ENCODE measurements at regions not wholly inside any gene's neighbourhood (a gene's known extent, or its start where the extent isn't known, plus 50 kb on each side); places are given as distances from the start of the nearest gene placed in this dataset.

- TF ChIP-seq CTCF (IDR thresholded peaks at IDR 0.05; ENCODE audit: control insufficient read depth, extremely low read depth, insufficient read depth), result no peak
Measured at GRCh38 chr3:40827942-40828688, 303.4 kb downstream of the ZNF621 start.

GRCh38 chr3:40828741-40829415 is 304.1 kb downstream of the ZNF621 start:
- no peak overlapping the region for H3K4me3 ChIP-seq (ENCODE audit: low read depth, low read length)
- no peak for TF ChIP-seq CTCF (IDR thresholded peaks at IDR 0.05; ENCODE audit: control insufficient read depth, extremely low read depth, insufficient read depth)
- no peak for DNase-seq (ENCODE audit: low read depth)

More at GRCh38 chr3:40827942-40828688, 303.4 kb downstream of the ZNF621 start:
- DNase-seq (ENCODE audit: low read depth), result no peak
- H3K4me3 ChIP-seq (ENCODE audit: low read depth, low read length), result no peak overlapping the region

- no peak for TF ChIP-seq CTCF (IDR thresholded peaks at IDR 0.05; ENCODE audit: control insufficient read depth, extremely low read depth, insufficient read depth)
- H3K4me3 ChIP-seq (ENCODE audit: low read depth, low read length), result no peak overlapping the region
- no peak for DNase-seq (ENCODE audit: low read depth)
Measured at GRCh38 chr3:40829876-40830275, 305.1 kb downstream of the ZNF621 start.

- H3K4me3 ChIP-seq (ENCODE audit: low read depth, low read length), result no peak overlapping the region
- DNase-seq (ENCODE audit: low read depth), result no peak
- TF ChIP-seq CTCF (IDR thresholded peaks at IDR 0.05; ENCODE audit: control insufficient read depth, extremely low read depth, insufficient read depth), result no peak
Measured at GRCh38 chr3:40837300-40837699, 312.5 kb downstream of the ZNF621 start.

GRCh38 chr3:40841131-40841530 is 316.4 kb downstream of the ZNF621 start:
- no peak for DNase-seq (ENCODE audit: low read depth)
- H3K4me3 ChIP-seq (ENCODE audit: low read depth, low read length), result no peak overlapping the region
- no peak for TF ChIP-seq CTCF (IDR thresholded peaks at IDR 0.05; ENCODE audit: control insufficient read depth, extremely low read depth, insufficient read depth)

- no peak for DNase-seq (ENCODE audit: low read depth)
- H3K4me3 ChIP-seq (ENCODE audit: low read depth, low read length), result no peak overlapping the region
- no peak for TF ChIP-seq CTCF (IDR thresholded peaks at IDR 0.05; ENCODE audit: control insufficient read depth, extremely low read depth, insufficient read depth)
Measured at GRCh38 chr3:40841570-40842109, 316.9 kb downstream of the ZNF621 start.
